Adrenal gland (tissue), 9 donors: ENCODE measurements at regions not wholly inside any gene's neighbourhood (a gene's known extent, or its start where the extent isn't known, plus 50 kb on each side); places are given as distances from the start of the nearest gene placed in this dataset.

Source experiments
- DNase-seq, 7 donors: peaks; one replicate each; pipeline ENCODE4 v3.0.0-alpha.2; 2019 to 2020
- H3K27ac ChIP-seq, 5 donors: fragments of 200-600 bp; sonication (generic) in 4 of 5; 1 replicate in 3 of 5; 2 replicates in 2 of 5; pipeline versions ENCODE4 v1.5.1 to v1.8.0; 2016 to 2020; ENCODE audit warnings: mild to moderate bottlenecking in 1 of 5
- H3K27me3 ChIP-seq: fragments of 200-600 bp; 2 replicates; pipeline ENCODE4 v1.8.0; 2021
- H3K36me3 ChIP-seq, 2 donors: fragments of 200-600 bp; replicated peaks in 1 of 2; 1 replicate in 1 of 2; 2 replicates in 1 of 2; pipeline versions ENCODE4 v1.5.1 to v1.8.0; 2018 to 2022
- H3K4me1 ChIP-seq, 2 donors: fragments of 200-600 bp; replicated peaks in 1 of 2; 1 replicate in 1 of 2; 2 replicates in 1 of 2; pipeline versions ENCODE4 v1.5.1 to v1.8.0; 2018 to 2021
- H3K4me3 ChIP-seq, 4 donors: fragments of 200-600 bp; sonication (generic) in 3 of 4; one replicate each; pipeline ENCODE4 v1.5.1; 2016 to 2018
- H3K9me3 ChIP-seq, 3 donors: fragments of 200-600 bp; sonication (generic) in 1 of 3; replicated peaks in 1 of 3; 1 replicate in 2 of 3; 2 replicates in 1 of 3; pipeline versions ENCODE4 v1.5.1 to v1.8.0; 2016 to 2021
- POLR2A ChIP-seq, 2 donors: fragments of 450-650 bp; IDR thresholded peaks; one replicate each; pipeline ENCODE4 v1.6.1; 2017; ENCODE audit warnings: antibody characterized with exemption in 2 of 2, mild to moderate bottlenecking in 2 of 2, moderate library complexity in 1 of 2
- WGBS, 4 donors: extraction: QIAGEN DNeasy Blood & Tissue Kit in 2 of 4; methylation state at CpG; one replicate each; pipeline versions ENCODE4 v1.1.5 to v1.1.7; 2013 to 2017; 5-methylcytosine and 5-hydroxymethylcytosine counted together
- intact Hi-C, 2 donors: fragments of 100-400 bp; cut with DNase I; formaldehyde crosslinking; loops; one replicate each; pipeline versions ENCODE4 v1.14.1 to v1.15.0; 2022 to 2023
- TF ChIP-seq, protein P1 (sequence below), 6 experiments: fragments of 450-650 bp in 4 of 6; fragments of 200-600 bp in 2 of 6; sonication (generic) in 1 of 6; IDR thresholded peaks; 1 replicate in 5 of 6; 2 replicates in 1 of 6; pipeline versions ENCODE4 v1.5.1 to v1.8.0; 2016 to 2021; ENCODE audit warnings: antibody characterized with exemption in 6 of 6, mild to moderate bottlenecking in 2 of 6, moderate library complexity in 1 of 6
- donor health status: healthy with polysubstance abuse.
- donor health status: Bipolar disorder and iron deficiency.
- donor health status: DM: yes; HTN: yes; CAD: no.
- donor health status: DM: no; HTN: no; CAD: no.
- donor health status: DM: no; HTN: no; CAD: no.

DNA sequence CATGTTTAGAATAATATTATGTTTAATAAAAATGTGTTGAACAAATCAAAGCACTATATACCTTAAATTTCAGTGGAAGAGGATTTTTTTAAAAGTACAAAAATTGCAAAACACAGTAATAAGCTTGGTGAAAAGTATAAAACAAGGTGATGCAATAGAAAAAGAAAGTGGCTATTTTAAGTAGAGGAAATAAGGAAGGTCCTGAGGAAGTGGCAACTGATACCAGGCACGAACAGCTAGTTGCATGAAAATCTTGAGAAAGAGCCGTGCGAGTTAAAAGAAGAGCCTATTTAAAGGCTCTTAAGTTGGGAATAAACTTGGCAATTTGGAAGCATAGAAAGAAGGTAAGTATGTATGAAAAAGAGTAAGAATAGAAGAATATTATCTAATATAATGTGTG lies 1679.3 kb downstream of the LRRC4C start:
- H3K36me3 ChIP-seq: no peaks in the 10 kb centered on the region
- 53 to 67% (median 62%) methylated on average over 3 of the region's 3 CpGs for WGBS, 4 donors
- no peaks in the 10 kb centered on the region for H3K4me1 ChIP-seq
- TF ChIP-seq, protein P1, sequence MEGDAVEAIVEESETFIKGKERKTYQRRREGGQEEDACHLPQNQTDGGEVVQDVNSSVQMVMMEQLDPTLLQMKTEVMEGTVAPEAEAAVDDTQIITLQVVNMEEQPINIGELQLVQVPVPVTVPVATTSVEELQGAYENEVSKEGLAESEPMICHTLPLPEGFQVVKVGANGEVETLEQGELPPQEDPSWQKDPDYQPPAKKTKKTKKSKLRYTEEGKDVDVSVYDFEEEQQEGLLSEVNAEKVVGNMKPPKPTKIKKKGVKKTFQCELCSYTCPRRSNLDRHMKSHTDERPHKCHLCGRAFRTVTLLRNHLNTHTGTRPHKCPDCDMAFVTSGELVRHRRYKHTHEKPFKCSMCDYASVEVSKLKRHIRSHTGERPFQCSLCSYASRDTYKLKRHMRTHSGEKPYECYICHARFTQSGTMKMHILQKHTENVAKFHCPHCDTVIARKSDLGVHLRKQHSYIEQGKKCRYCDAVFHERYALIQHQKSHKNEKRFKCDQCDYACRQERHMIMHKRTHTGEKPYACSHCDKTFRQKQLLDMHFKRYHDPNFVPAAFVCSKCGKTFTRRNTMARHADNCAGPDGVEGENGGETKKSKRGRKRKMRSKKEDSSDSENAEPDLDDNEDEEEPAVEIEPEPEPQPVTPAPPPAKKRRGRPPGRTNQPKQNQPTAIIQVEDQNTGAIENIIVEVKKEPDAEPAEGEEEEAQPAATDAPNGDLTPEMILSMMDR (IDR thresholded peaks at IDR 0.05): no peak
- TF ChIP-seq POLR2A (IDR thresholded peaks at IDR 0.05): no peak
- H3K9me3 ChIP-seq: no peaks in the 10 kb centered on the region
- H3K27me3 ChIP-seq: no peaks in the 10 kb centered on the region
- H3K27ac ChIP-seq: no peak overlapping the region
- DNase-seq: no peak
- intact Hi-C loops: no loop called here
- no peak overlapping the region for H3K4me3 ChIP-seq

DNA sequence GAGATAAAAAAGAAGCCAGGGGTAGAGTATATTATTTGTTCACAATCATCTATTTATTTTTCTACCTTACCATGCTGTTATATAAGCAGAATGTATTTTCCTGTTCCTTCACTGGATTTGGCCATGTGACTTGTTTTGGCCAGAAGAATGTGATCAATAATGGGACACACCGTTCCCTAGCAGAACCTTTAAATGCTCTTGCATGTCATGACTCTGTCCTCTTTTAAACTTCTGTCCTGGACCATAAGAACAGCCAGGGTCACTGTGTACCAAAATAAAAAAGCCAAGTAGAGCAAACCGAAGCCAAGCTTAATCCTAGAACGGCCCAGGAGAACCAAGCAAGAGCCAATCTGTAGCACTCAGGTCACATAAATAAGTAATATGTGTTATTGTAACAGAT lies 1682.4 kb downstream of the LRRC4C start:
- no peak for DNase-seq
- 47 to 66% (median 50%) methylated on average over 3 of the region's 3 CpGs for WGBS, 4 donors
- no peaks in the 10 kb centered on the region for H3K27me3 ChIP-seq
- H3K9me3 ChIP-seq: no peaks in the 10 kb centered on the region
- intact Hi-C loops: no loop called here
- no peak overlapping the region for H3K27ac ChIP-seq
- TF ChIP-seq, protein P1 (IDR thresholded peaks at IDR 0.05): no peak
- TF ChIP-seq POLR2A (IDR thresholded peaks at IDR 0.05): no peak
- no peak overlapping the region for H3K4me3 ChIP-seq
- no peaks in the 10 kb centered on the region for H3K4me1 ChIP-seq
- H3K36me3 ChIP-seq: no peaks in the 10 kb centered on the region

DNA sequence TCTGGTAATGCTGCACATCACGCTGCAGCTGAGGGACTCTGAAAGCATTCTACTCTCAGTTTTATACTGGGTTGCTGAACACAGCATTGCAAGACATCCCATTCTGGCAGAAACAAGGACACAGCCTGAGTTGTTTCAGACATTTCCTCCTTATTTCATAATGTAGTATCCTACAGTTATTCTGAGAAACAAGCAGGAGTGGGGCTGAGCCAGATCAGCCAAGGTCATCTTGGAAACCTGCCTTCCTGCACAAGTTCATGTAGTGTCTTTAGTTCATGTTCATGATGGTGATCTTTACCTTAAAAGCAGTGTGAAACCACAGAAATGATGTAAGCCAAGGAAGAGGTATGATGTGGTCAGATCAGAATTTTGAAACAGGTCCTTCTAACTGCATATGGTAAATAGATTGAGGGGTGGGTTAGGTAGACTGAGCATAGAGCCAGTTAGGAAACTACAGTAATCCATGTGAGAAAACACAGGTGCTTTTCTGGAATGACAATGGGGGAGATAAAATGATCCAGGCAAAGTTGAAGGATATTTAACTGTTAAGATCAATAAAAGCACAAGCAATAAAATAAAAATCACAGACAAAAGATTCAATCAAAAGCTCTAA lies 1686.8 kb downstream of the LRRC4C start:
- intact Hi-C loops: no loop called here
- Histone ChIP-seq H3K27ac (no peak overlapping the region), H3K9me3 (no peaks in the 10 kb centered on the region), H3K36me3 (no peaks in the 10 kb centered on the region), H3K4me1 (no peaks in the 10 kb centered on the region), H3K27me3 (no peaks in the 10 kb centered on the region), H3K4me3 (no peak overlapping the region)
- DNase-seq: no peak
- no peak for TF ChIP-seq POLR2A (IDR thresholded peaks at IDR 0.05)
- TF ChIP-seq, protein P1 (IDR thresholded peaks at IDR 0.05): no peak
- 67 to 83% (median 74%) methylated on average over 1 of the region's 1 CpG for WGBS, 4 donors

DNA sequence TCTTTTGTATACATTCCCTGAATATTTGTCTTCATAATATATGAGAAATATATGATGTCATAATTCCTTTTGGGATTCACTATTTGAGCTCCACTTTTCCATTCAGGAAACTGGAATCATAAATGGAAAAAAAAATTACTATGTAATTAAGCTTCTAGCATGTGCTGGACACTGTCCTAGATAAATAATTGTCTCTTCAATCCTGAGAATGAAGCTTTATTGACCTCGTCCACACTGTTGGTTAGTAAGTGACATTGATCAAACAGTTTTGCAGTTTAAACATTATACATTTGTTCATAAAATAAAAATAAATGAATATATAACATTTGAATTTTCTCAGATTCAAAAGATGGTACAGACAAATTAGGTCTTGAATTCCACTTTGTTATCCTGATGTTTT lies 1691.2 kb downstream of the LRRC4C start:
- no peak for DNase-seq
- Histone ChIP-seq H3K36me3 (no peaks in the 10 kb centered on the region), H3K4me3 (no peak overlapping the region), H3K9me3 (no peaks in the 10 kb centered on the region), H3K27me3 (no peaks in the 10 kb centered on the region), H3K27ac (no peak overlapping the region), H3K4me1 (no peaks in the 10 kb centered on the region)
- intact Hi-C loops: no loop called here
- TF ChIP-seq POLR2A (IDR thresholded peaks at IDR 0.05): no peak
- TF ChIP-seq, protein P1 (IDR thresholded peaks at IDR 0.05): no peak
- WGBS, 4 donors: 47 to 77% (median 62%) methylated on average over 1 of the region's 1 CpG
